Neural crest cell (in vitro differentiated cells): ENCODE measurements at regions not wholly inside any gene's neighbourhood (a gene's known extent, or its start where the extent isn't known, plus 50 kb on each side); places are given as distances from the start of the nearest gene placed in this dataset.

Experiments
- DNase-seq: peaks from one replicate; pipeline ENCODE4 v3.0.0; 2021; ENCODE audit warnings: low read depth, mixed read lengths, low spot score
- H3K27ac Mint-ChIP-seq: one replicate; pipeline ENCODE4 v1.8.0; 2021; ENCODE audit warnings: mild to moderate bottlenecking, mixed read lengths; ENCODE audit not compliant: unreplicated experiment
- H3K27me3 Mint-ChIP-seq: 2 replicates; pipeline ENCODE4 v1.8.0; 2021; ENCODE audit warnings: low read depth, mild to moderate bottlenecking, mixed read lengths
- H3K36me3 Mint-ChIP-seq: 2 replicates; pipeline ENCODE4 v1.8.0; 2021; ENCODE audit warnings: low read depth, mild to moderate bottlenecking, mixed read lengths
- H3K4me1 Mint-ChIP-seq: 2 replicates; pipeline ENCODE4 v1.8.0; 2021; ENCODE audit warnings: mixed read lengths
- H3K4me3 Mint-ChIP-seq: one replicate; pipeline ENCODE4 v1.8.0; 2021; ENCODE audit warnings: mild to moderate bottlenecking, mixed read lengths
- H3K9me3 Mint-ChIP-seq: 2 replicates; pipeline ENCODE4 v1.8.0; 2021; ENCODE audit warnings: mixed read lengths
- TF ChIP-seq, protein P1 (sequence below): fragments of 200-600 bp; sonication (generic); conservative IDR thresholded peaks from 2 replicates; pipeline ENCODE4 v1.5.0; 2021; ENCODE audit warnings: antibody characterized with exemption, mild to moderate bottlenecking

DNA sequence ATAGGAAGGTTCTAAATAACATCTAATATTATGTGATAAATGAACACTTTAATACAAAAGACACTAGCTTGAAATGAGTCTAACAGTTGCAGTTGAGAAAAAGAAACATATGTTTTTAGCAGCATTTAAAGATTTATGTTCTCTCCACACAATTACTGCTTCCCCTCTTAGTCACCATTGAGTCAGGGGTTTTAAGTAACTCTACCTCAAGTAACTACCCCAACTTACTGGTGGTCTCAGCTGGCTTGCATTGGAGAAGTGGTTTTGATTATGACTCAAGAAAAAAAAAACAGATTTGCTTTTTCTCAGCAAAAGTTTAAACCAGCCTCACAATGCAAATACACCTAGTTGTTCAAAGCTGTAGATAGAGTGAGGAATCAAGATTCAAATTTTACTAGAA lies 1216.5 kb upstream of the CDH9 start:
- H3K9me3 Mint-ChIP-seq: peaks cover 2% of the 10 kb centered on the region
- H3K27me3 Mint-ChIP-seq: no peaks in the 10 kb centered on the region
- no peaks in the 10 kb centered on the region for H3K36me3 Mint-ChIP-seq
- TF ChIP-seq, protein P1, sequence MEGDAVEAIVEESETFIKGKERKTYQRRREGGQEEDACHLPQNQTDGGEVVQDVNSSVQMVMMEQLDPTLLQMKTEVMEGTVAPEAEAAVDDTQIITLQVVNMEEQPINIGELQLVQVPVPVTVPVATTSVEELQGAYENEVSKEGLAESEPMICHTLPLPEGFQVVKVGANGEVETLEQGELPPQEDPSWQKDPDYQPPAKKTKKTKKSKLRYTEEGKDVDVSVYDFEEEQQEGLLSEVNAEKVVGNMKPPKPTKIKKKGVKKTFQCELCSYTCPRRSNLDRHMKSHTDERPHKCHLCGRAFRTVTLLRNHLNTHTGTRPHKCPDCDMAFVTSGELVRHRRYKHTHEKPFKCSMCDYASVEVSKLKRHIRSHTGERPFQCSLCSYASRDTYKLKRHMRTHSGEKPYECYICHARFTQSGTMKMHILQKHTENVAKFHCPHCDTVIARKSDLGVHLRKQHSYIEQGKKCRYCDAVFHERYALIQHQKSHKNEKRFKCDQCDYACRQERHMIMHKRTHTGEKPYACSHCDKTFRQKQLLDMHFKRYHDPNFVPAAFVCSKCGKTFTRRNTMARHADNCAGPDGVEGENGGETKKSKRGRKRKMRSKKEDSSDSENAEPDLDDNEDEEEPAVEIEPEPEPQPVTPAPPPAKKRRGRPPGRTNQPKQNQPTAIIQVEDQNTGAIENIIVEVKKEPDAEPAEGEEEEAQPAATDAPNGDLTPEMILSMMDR: no peak
- H3K4me1 Mint-ChIP-seq: no peaks in the 10 kb centered on the region
- H3K4me3 Mint-ChIP-seq: no peak overlapping the region
- no peak for DNase-seq
- H3K27ac Mint-ChIP-seq: no peak overlapping the region

DNA sequence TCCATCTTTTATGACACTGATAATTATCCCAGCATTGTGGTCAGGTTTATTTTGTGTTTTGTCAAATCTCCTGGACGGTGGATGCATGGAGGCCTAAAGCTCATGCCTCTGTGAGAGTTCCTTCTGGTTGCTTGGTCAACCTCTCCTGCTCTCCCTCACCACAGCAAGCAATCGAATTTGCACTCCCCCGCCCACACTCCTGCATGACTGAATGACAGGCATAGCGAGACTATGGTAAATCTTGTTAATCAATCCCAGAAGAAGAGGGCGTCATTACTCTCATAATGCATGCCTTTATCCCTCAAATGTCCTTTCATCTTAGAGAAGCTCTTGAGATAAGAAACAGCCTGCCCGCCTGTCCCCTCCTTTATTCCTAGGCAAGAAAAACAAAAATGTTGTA lies 1215.0 kb upstream of the CDH9 start:
- TF ChIP-seq, protein P1: no peak

DNA sequence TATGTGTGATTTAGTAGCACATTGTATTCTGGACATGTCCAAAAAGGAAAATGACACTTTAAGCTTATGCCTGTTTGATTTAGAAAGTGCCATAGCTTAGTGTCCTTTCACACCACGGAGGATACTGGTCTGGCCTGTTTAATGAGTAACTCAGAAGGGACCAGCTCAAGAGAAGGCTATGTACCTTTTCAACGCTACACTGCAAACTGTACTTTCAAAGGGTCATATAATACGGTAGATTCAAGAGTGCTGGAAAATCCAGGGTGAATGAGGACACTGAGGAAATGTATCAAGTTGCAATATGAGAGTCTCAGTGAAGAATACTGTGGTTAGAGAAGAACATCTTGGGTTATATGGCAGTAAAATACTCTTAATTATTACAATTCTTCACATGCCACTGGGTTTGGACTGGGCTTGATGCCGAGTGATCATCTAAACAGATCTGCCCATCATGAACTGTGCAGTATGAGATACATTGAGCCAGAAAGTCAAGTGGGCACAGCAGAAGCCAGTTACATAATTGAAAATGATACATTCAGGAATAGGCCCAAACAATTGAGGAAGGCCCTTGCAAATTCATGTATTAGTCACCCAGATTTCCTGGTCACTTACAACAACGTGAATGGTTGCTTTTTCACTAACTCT lies 1211.5 kb upstream of the CDH9 start:
- peaks cover 2% of the 10 kb centered on the region for H3K9me3 Mint-ChIP-seq
- no peak overlapping the region for H3K4me3 Mint-ChIP-seq
- TF ChIP-seq, protein P1: no peak
- no peak overlapping the region for H3K27ac Mint-ChIP-seq
- no peaks in the 10 kb centered on the region for H3K36me3 Mint-ChIP-seq
- DNase-seq: no peak
- no peaks in the 10 kb centered on the region for H3K27me3 Mint-ChIP-seq
- no peaks in the 10 kb centered on the region for H3K4me1 Mint-ChIP-seq

More for the DNA sequence above, 1215.0 kb upstream of the CDH9 start:
- Mint-ChIP-seq H3K4me1 (no peaks in the 10 kb centered on the region), H3K4me3 (no peak overlapping the region), H3K9me3 (peaks cover 3% of the 10 kb centered on the region), H3K27ac (no peak overlapping the region), H3K27me3 (no peaks in the 10 kb centered on the region), H3K36me3 (no peaks in the 10 kb centered on the region)
- DNase-seq: no peak

DNA sequence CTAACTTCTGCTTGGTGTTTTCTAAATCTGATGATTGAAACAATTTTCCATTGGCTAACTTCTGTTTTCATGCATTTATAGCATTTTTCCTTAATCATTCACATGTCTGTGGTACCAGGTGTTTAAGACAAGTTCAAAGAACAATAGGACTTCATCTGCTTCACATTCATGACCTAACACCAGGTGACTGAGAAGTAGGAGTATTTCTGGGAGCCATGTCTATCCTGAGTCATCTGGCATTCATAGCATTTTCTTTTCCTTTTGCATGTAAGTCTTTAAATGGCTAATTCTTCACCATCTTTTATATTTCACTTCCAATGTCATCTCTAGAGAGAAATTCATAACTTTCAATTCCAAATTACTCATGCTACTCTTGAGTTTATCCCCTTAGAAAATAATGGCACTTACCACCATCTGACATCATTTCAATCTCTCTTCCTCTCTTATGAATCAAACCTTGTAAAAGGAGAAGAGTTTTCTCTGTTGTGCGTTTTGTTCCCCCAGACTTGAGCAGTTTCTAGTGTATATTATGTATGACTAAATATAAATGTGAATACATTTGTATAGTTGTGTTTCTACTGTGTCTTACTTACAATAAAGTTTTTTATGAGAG lies 1196.1 kb upstream of the CDH9 start:
- no peaks in the 10 kb centered on the region for H3K36me3 Mint-ChIP-seq
- no peak overlapping the region for H3K27ac Mint-ChIP-seq
- no peak for DNase-seq
- no peaks in the 10 kb centered on the region for H3K4me1 Mint-ChIP-seq
- no peaks in the 10 kb centered on the region for H3K27me3 Mint-ChIP-seq
- H3K4me3 Mint-ChIP-seq: no peak overlapping the region
- TF ChIP-seq, protein P1: no peak
- peaks cover 3% of the 10 kb centered on the region for H3K9me3 Mint-ChIP-seq

DNA sequence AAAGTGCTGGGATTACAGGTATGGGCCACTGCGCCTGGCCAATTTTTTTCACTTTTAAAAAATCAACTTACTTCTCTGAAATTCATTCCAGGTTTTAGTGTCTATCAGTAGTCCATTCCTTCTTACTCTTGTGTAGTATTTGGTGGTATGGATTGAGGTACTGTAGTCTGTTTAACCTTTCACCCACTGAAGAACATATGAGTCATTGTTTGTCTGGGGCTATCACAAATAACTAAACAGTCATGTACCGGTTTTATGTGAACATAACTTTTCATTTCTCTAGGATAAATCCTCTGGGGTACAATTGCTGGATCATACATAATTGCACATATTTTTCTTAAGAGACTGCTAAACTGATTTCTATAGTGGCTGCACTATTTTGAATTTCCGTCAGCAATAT lies 1188.0 kb upstream of the CDH9 start:
- H3K4me1 Mint-ChIP-seq: no peaks in the 10 kb centered on the region
- no peaks in the 10 kb centered on the region for H3K36me3 Mint-ChIP-seq
- TF ChIP-seq, protein P1: no peak

More for the DNA sequence above, 1188.0 kb upstream of the CDH9 start:
- Mint-ChIP-seq H3K9me3 (peaks cover 2% of the 10 kb centered on the region), H3K27me3 (no peaks in the 10 kb centered on the region), H3K27ac (no peak overlapping the region), H3K4me3 (no peak overlapping the region)
- DNase-seq: no peak
